SJSA1 (cell line): ENCODE measurements at regions not wholly inside any gene's neighbourhood (a gene's known extent, or its start where the extent isn't known, plus 50 kb on each side); places are given as distances from the start of the nearest gene placed in this dataset.

Experiments used
- DNase-seq, 2 experiments: peaks; one replicate each; pipeline ENCODE4 v3.0.0-alpha.2; 2015 to 2020; ENCODE audit warnings: low spot score in 2 of 2, low read depth in 1 of 2
- H3K27ac ChIP-seq: fragments of 250-450 bp; sonication (Bioruptor Pico); 2 replicates; pipeline ENCODE4 v1.5.1; 2020; ENCODE audit warnings: mild to moderate bottlenecking, moderate library complexity
- H3K27me3 ChIP-seq: fragments of 250-450 bp; sonication (Bioruptor Pico); replicated peaks from 2 replicates; pipeline ENCODE4 v1.5.1; 2020; ENCODE audit warnings: mild to moderate bottlenecking, moderate library complexity
- H3K36me3 ChIP-seq: fragments of 250-450 bp; sonication (Bioruptor Pico); 2 replicates; pipeline ENCODE4 v1.5.1; 2020; ENCODE audit warnings: mild to moderate bottlenecking
- H3K4me1 ChIP-seq: fragments of 250-450 bp; sonication (Bioruptor Pico); replicated peaks from 2 replicates; pipeline ENCODE4 v1.6.1; 2021; ENCODE audit warnings: mild to moderate bottlenecking
- H3K4me3 ChIP-seq: fragments of 250-450 bp; sonication (Bioruptor Pico); 2 replicates; pipeline ENCODE4 v1.5.1; 2020; ENCODE audit warnings: mild to moderate bottlenecking
- H3K9me3 ChIP-seq: fragments of 250-450 bp; sonication (Bioruptor Pico); replicated peaks from 2 replicates; pipeline ENCODE4 v1.5.1; 2020; ENCODE audit warnings: mild to moderate bottlenecking

DNA sequence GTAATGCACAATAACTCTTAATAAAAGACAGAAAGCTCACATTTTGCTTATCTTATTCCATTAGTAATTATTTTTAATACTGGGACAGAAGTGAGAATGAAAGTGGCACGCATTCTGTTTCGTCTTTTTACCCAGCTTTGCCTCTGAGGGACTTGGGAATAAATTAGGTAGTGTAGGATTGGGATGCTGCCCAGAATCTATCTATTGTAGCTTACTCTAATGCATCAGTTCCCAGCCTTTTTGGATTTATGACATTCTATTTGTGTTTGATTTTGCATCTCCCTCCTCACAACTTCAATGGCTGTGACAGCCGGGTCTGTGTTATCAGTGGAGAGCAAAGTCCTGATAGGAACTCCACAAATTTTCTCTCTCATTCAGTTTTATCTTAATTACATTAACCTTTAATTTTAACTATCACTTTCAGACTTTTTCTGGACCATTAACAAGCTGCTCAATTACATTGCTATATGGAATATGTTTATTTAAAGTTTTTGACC is 62.9 kb upstream of the TULP4 start:
- DNase-seq, result no peak
- Histone ChIP-seq H3K27me3 (no peaks in the 10 kb centered on the region), H3K4me1 (no peaks in the 10 kb centered on the region; the same call in 1 of the 2 replicates), H3K27ac (no peak overlapping the region), H3K4me3 (no peak overlapping the region), H3K9me3 (no peaks in the 10 kb centered on the region), H3K36me3 (peaks cover 10% of the 10 kb centered on the region)

DNA sequence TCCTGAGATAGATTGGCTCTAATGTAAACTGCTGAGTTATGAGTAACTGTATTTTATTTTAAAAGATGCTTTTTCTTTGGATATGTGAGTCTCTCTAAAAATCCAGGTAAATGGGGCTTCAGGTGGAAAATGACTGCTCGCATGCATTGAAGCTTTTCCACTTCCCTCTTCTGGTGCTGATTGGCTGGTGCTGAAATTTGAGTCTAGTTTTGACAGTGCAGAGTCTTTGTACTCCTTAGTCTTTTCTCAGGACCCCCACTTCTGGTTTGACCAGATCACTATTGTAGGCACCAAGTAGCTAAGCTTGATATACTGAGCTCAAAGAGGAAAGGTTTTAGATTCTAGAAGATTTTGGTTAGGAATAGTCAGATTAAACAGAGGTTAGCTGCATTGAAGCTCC is 60.7 kb upstream of the TULP4 start:
- no peaks in the 10 kb centered on the region; the same call in 1 of the 2 replicates for H3K4me1 ChIP-seq
- H3K27me3 ChIP-seq, result no peaks in the 10 kb centered on the region
- H3K9me3 ChIP-seq, result no peaks in the 10 kb centered on the region
- no peak overlapping the region for H3K4me3 ChIP-seq
- H3K27ac ChIP-seq, result no peak overlapping the region
- H3K36me3 ChIP-seq, result no peaks in the 10 kb centered on the region; the same call in 1 of the 2 replicates
- DNase-seq, result no peak

DNA sequence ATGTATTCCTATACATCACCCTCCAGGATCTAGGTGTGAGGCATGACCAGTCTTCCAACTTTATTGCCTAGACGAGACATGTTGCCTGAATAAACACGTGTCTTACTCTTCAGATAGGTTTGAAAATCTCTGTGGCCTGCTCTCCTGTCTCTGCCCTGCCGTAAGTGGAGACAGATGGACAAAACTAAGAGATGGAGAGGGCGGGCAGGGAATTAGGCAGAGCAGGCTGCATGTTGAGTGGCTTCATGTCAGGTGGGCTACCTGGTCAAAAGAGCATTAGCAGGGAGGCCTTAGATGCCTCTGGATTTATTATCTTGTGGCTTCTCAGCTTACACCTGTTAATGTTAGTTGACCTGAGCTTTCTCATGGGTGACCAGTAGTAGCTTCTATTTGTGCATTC is 59.0 kb upstream of the TULP4 start:
- no peak overlapping the region for H3K27ac ChIP-seq
- H3K4me1 ChIP-seq, result no peaks in the 10 kb centered on the region; the same call in 1 of the 2 replicates
- no peak for DNase-seq
- H3K4me3 ChIP-seq, result no peak overlapping the region
- H3K36me3 ChIP-seq, result no peaks in the 10 kb centered on the region; the same call in 1 of the 2 replicates
- H3K9me3 ChIP-seq, result no peaks in the 10 kb centered on the region
- H3K27me3 ChIP-seq, result no peaks in the 10 kb centered on the region

DNA sequence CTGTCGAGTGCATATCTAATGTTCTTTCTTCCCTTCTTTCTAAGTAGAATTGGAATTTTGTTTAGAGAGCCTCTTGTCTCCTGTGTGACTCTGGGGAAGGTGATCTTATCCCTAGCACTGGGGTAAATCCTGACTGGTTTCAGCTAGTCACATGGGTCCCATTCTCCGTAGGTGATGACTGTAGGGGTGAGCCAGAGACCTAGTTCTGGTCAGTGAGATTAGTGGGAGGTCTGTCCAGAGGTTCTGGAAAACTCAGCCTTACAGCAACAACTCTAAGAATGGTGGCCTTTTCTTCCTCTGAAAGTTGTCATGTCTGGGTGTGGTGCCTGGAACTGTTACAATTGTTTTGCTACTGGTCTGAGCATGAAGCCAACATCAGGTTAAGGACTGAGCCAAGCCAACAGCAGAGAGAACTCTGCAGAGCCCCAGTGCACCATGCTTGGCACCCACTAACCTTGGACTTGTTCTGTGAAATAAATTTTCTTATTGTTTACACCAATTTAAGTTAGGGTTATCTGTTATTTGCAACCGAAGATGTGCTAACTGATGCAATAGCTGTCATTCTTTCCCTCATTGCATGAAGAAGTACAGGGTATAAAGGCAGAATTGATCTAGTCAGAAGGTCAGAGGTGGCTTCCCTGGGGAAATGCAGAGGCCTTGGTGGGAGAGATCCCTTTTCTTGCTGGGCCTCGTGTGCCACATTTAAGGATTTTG is 56.8 kb upstream of the TULP4 start:
- Histone ChIP-seq H3K4me3 (no peak overlapping the region), H3K27ac (no peak overlapping the region), H3K27me3 (no peaks in the 10 kb centered on the region), H3K4me1 (no peaks in the 10 kb centered on the region; the same call in 1 of the 2 replicates), H3K36me3 (peaks cover 3% of the 10 kb centered on the region; the same call in 1 of the 2 replicates), H3K9me3 (no peaks in the 10 kb centered on the region)
- peak in 1 of 2 experiments; percentile 16 for DNase-seq

DNA sequence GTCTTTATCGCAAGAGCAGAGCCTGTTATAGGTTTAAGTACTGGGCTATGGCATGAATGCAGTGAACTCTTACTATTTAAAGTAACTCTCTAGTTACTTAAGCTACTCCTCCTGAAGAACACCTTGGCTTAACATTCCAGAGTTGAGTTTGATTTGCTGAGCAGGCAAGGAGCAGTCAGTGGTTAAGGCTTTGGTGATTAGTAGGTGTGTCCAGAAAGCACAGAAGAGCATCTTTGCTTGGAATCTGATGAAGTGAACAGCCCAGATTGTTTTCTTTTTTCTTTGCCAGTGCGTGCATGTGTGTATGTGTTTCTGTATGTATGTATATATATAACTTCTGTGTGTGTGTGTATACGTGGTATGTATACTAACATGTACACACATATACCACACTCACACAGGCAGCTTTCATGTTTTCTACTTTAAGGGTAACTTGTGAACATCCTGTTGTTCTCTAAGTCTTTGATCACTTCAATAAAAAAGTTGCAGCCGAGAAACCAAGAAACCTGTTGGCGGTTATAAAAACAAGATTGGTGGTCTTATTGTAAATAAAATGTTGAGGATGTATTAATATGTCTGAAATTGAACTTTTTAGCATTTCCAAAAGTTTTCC is 56.2 kb upstream of the TULP4 start:
- Histone ChIP-seq H3K27me3 (no peaks in the 10 kb centered on the region), H3K36me3 (peaks cover 3% of the 10 kb centered on the region; the same call in 1 of the 2 replicates), H3K4me1 (no peaks in the 10 kb centered on the region; the same call in 1 of the 2 replicates), H3K9me3 (no peaks in the 10 kb centered on the region), H3K27ac (no peak overlapping the region), H3K4me3 (no peak overlapping the region)
- DNase-seq, result no peak

DNA sequence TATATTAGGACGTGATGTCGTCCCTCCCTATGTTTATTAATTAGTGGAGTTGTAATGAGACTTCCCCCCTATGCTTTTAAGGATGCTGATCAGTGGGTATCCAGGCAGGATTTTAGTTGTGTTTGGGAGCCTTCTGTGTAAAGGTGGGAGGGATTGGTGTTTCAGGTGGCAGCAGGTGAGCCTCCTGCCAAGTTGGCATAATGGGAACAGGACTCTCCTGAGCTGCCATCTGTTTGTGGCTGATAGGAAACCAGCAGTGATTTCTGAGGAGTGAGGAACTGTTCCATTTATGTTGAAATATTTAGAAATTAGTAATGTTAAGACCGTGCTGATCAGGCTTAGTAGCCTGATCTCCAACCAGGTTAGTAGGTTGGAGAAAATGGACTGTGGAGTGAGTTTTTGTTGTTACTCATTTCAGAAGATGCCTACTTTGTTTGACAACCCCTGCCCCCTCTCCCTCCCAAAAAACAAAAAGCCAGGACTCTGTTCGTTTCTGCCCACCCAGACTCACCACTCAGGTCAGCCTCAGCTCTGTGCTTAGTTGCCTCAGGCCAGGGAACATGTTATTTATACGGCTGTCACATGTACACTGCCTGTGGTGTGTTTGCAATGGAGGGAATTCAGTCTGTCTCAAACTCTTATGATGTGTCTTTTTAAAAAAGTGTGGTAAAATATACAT is 55.4 kb upstream of the TULP4 start:
- Histone ChIP-seq H3K9me3 (no peaks in the 10 kb centered on the region), H3K4me3 (no peak overlapping the region), H3K4me1 (no peaks in the 10 kb centered on the region; the same call in 1 of the 2 replicates), H3K36me3 (peaks cover 3% of the 10 kb centered on the region; the same call in 1 of the 2 replicates), H3K27ac (no peak overlapping the region), H3K27me3 (no peaks in the 10 kb centered on the region)
- no peak for DNase-seq

DNA sequence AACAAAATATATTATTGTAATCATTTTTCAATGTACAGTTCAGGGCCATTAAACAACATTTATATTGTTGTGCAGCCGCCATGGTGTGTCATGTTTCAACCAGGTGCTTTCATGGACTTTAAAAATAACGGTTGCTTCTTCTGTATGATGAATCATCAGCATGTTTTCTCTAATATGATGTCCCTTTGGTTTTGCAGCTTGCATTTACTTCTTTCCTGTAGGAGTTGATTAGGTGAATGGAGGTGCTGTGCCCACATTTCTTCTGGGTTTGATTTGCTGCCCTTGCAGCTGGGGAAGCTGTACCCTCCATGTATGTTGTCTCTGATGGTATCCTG is 54.9 kb upstream of the TULP4 start:
- no peak for DNase-seq
- Histone ChIP-seq H3K36me3 (peaks cover 3% of the 10 kb centered on the region; the same call in 1 of the 2 replicates), H3K27ac (no peak overlapping the region), H3K27me3 (no peaks in the 10 kb centered on the region), H3K9me3 (no peaks in the 10 kb centered on the region), H3K4me3 (no peak overlapping the region), H3K4me1 (no peaks in the 10 kb centered on the region; the same call in 1 of the 2 replicates)

DNA sequence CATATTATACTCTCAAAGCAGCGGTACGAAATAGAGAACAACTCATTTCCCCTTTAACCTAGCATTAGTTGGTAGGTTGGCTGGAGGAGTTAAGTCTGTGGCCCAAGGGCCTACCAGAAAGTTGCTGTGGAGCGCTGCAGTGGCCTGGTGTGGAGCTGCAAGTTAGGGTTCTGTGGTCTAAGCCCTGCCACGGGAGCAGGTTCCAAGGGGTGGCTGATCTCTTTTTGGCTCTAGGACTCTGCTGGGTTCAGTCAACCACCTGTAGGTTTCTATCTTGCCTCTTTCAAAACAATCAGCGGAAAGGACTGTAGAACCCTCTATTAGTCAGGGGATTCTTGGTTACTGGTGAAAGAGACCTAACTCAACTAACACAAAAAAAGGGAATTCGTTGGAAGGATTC is 54.5 kb upstream of the TULP4 start:
- no peaks in the 10 kb centered on the region; the same call in 1 of the 2 replicates for H3K4me1 ChIP-seq
- no peak for DNase-seq
- peaks cover 3% of the 10 kb centered on the region; the same call in 1 of the 2 replicates for H3K36me3 ChIP-seq
- H3K4me3 ChIP-seq, result no peak overlapping the region
- H3K27ac ChIP-seq, result no peak overlapping the region
- H3K9me3 ChIP-seq, result no peaks in the 10 kb centered on the region
- H3K27me3 ChIP-seq, result no peaks in the 10 kb centered on the region

DNA sequence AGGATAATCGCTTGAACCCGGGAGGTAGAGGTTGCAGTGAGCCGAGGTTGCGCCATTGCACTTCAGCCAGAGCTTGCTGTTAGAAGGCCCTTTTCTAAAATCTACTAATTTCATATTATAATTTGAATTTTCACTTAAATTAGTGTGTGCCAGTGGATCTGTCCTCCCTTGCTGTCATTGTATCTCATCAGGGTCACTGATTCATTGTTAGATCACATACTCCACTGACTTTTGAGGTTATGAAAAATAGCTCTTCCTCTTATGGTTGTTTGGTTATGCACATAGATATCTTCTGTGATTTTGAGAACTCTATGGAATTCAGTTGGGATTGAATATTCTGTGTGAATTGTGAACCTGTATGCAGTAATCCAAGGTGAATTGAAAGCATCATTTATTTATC is 53.1 kb upstream of the TULP4 start:
- no peak overlapping the region for H3K4me3 ChIP-seq
- H3K9me3 ChIP-seq, result no peaks in the 10 kb centered on the region
- no peaks in the 10 kb centered on the region for H3K27me3 ChIP-seq
- peaks cover 3% of the 10 kb centered on the region; the same call in 1 of the 2 replicates for H3K36me3 ChIP-seq
- no peak overlapping the region for H3K27ac ChIP-seq
- no peak for DNase-seq
- H3K4me1 ChIP-seq, result no peaks in the 10 kb centered on the region; the same call in 1 of the 2 replicates

DNA sequence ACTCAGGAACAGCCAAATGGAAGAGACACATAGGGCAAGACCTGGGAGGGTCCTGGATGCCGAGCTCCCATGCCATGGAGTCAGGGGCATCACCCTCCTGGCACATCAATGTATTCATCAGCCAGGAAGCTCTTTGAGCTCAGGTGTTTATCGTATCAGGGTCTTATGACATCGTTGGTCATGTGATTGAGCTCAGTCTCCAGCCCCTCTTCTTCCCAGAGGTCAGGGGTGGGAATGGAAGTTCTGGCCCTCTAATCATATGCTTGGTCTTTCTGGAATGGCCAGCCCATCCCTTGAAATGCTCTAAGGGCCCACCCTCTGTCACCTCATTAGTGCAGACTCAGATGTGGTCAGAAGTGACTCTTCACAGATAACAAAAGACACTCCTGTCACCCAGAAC is 52.4 kb upstream of the TULP4 start:
- Histone ChIP-seq H3K27ac (no peak overlapping the region), H3K4me3 (no peak overlapping the region), H3K36me3 (peaks cover 3% of the 10 kb centered on the region; the same call in 1 of the 2 replicates), H3K9me3 (no peaks in the 10 kb centered on the region), H3K27me3 (no peaks in the 10 kb centered on the region), H3K4me1 (no peaks in the 10 kb centered on the region)
- no peak for DNase-seq

DNA sequence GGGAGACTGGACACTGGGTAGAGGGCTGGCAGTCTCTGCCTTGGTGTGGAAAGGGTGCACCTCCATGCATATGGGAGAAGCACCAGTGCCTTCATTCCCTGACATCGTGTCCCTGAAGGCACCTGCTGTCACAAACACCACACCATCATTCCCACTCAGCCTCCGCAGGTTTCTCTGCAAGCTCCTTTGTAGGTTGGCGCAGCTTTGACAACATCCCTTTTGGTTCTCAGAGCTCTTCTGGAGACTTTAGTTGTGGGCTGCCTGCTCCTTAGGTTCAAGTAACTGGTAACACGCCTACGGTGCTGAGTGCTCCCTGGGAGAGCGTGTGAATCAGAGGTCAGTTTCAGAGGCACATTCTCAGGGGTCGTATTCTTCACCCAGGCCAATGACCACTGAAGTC is 50.2 kb upstream of the TULP4 start:
- Histone ChIP-seq H3K9me3 (no peaks in the 10 kb centered on the region), H3K27me3 (no peaks in the 10 kb centered on the region), H3K4me1 (no peaks in the 10 kb centered on the region), H3K27ac (no peak overlapping the region), H3K36me3 (peaks cover 4% of the 10 kb centered on the region), H3K4me3 (no peak overlapping the region)
- peak in 1 of 2 experiments; percentile 24 for DNase-seq
